Caco-2 (cell line): ENCODE measurements at regions not wholly inside any gene's neighbourhood (a gene's known extent, or its start where the extent isn't known, plus 50 kb on each side); places are given as distances from the start of the nearest gene placed in this dataset.
A peak's percentile ranks its signal among the peaks of the same experiment; 100 is the strongest.

Source experiments
- BruUV-seq: library from RNA; stranded (reverse); fragments of 400-500 nt; replicated peaks from 2 replicates; lab custom pipeline; 2021; lab: Mats Ljungman, UMichigan
- CTCF ChIA-PET: fragments of 300-600 bp; sonication (Branson Sonifier 250); formaldehyde crosslinking; loops from one replicate; lab custom pipeline; 2022; ENCODE audit warnings: antibody characterized with exemption; lab: Charles Lee
- POLR2A ChIA-PET: fragments of 300-600 bp; sonication (Branson Sonifier 250); formaldehyde crosslinking; loops from one replicate; lab custom pipeline; 2022; ENCODE audit warnings: antibody characterized with exemption; lab: Charles Lee
- DNase-seq, 2 experiments: peaks; one replicate each; pipeline versions ENCODE4 v3.0.0 to v3.0.0-alpha.2; 2020 to 2022
- H3K27me3 ChIP-seq: replicated peaks from 2 replicates; pipeline ENCODE4 v1.6.0; 2011; ENCODE audit warnings: low read length; ENCODE audit not compliant: control insufficient read depth, insufficient read depth
- H3K36me3 ChIP-seq: 2 replicates; pipeline ENCODE4 v1.5.1; 2011; ENCODE audit warnings: low read length; ENCODE audit not compliant: control insufficient read depth, insufficient read depth
- H3K4me1 ChIP-seq: fragments of 250-450 bp; sonication (Bioruptor Pico); 2 replicates; pipeline ENCODE4 v1.5.1; 2020; ENCODE audit warnings: mild to moderate bottlenecking
- H3K4me3 ChIP-seq: 2 replicates; pipeline ENCODE4 v1.5.1; 2011; ENCODE audit warnings: low read depth, mild to moderate bottlenecking, control low read depth, low read length
- H3K9me3 ChIP-seq: fragments of 250-450 bp; sonication (Bioruptor Pico); 2 replicates; pipeline ENCODE4 v1.5.1; 2020; ENCODE audit warnings: mild to moderate bottlenecking, moderate library complexity
- H3K27ac Mint-ChIP-seq: one replicate; pipeline ENCODE4 v1.8.0; 2022; ENCODE audit warnings: mixed read lengths; ENCODE audit not compliant: unreplicated experiment
- H3K27me3 Mint-ChIP-seq: one replicate; pipeline ENCODE4 v1.8.0; 2022; ENCODE audit warnings: mixed read lengths; ENCODE audit not compliant: insufficient read depth, unreplicated experiment
- H3K36me3 Mint-ChIP-seq: one replicate; pipeline ENCODE4 v1.8.0; 2022; ENCODE audit warnings: mild to moderate bottlenecking, mixed read lengths; ENCODE audit not compliant: insufficient read depth, unreplicated experiment
- H3K4me1 Mint-ChIP-seq: one replicate; pipeline ENCODE4 v1.8.0; 2022; ENCODE audit warnings: low read depth, mixed read lengths; ENCODE audit not compliant: unreplicated experiment
- H3K4me3 Mint-ChIP-seq: one replicate; pipeline ENCODE4 v1.8.0; 2022; ENCODE audit warnings: mild to moderate bottlenecking, moderate library complexity, mixed read lengths; ENCODE audit not compliant: unreplicated experiment
- H3K9me3 Mint-ChIP-seq: one replicate; pipeline ENCODE4 v1.8.0; 2022; ENCODE audit warnings: mixed read lengths; ENCODE audit not compliant: unreplicated experiment
- intact Hi-C: fragments of 100-400 bp; cut with micrococcal nuclease; formaldehyde crosslinking; loops from one replicate; pipeline ENCODE4 v1.10.0; 2022; ENCODE audit not compliant: unreplicated experiment
- TF ChIP-seq, protein P1 (sequence below), 2 experiments: fragments of 200-600 bp in 1 of 2; IDR thresholded peaks; 1 replicate in 1 of 2; 2 replicates in 1 of 2; pipeline versions ENCODE4 v1.5.1 to v1.8.0; 2011 to 2022; ENCODE audit warnings: antibody characterized with exemption in 1 of 2, control low read depth in 1 of 2, inconsistent platforms in 1 of 2, low read depth in 1 of 2, low read length in 1 of 2, mild to moderate bottlenecking in 1 of 2, moderate library complexity in 1 of 2; ENCODE audit not compliant: insufficient read depth in 1 of 2, severe bottlenecking in 1 of 2, unreplicated experiment in 1 of 2

DNA sequence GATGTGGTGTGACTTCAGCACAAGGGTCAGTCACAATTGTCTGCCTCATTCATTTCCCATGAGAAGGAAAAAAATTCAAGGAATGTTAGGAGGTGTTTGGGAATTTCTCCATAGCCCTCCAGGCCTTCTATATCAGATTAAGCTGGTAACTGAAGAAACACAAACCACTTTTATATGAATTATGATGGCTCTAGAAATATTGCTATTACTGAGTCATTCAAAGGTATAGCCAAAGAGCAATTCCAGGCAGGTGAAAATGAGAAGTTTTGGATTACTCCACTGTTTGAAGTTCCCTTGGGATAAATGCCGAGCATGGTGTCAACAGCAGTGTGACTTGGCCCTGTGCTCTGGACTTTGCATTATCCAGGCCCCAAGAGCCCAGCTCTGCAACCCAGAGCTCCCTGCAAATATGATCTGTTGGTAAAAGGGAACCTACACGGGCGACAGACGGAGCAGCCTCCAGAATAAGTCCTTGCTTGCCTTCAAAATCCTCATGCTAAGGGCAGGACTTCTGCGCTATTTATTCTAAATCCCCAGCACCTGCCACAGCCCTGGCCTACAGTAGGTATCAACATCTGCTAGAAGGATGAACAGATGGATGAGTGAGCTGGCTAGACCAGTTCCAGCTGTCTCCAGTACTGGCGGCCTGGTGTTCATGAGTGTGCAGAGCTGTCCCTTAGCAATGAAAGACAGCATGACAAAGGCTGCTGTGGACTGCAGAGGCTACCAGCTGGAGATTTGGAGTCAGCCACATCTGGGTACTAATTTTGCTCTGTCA is 67.5 kb upstream of the ZBED5 start:
- Mint-ChIP-seq H3K9me3 (no peaks in the 10 kb centered on the region), H3K36me3 (no peaks in the 10 kb centered on the region), H3K4me1 (peaks cover 20% of the 10 kb centered on the region), H3K27me3 (no peaks in the 10 kb centered on the region), H3K4me3 (no peak overlapping the region), H3K27ac (peak overlapping the region; percentile 35)
- TF ChIP-seq, protein P1, sequence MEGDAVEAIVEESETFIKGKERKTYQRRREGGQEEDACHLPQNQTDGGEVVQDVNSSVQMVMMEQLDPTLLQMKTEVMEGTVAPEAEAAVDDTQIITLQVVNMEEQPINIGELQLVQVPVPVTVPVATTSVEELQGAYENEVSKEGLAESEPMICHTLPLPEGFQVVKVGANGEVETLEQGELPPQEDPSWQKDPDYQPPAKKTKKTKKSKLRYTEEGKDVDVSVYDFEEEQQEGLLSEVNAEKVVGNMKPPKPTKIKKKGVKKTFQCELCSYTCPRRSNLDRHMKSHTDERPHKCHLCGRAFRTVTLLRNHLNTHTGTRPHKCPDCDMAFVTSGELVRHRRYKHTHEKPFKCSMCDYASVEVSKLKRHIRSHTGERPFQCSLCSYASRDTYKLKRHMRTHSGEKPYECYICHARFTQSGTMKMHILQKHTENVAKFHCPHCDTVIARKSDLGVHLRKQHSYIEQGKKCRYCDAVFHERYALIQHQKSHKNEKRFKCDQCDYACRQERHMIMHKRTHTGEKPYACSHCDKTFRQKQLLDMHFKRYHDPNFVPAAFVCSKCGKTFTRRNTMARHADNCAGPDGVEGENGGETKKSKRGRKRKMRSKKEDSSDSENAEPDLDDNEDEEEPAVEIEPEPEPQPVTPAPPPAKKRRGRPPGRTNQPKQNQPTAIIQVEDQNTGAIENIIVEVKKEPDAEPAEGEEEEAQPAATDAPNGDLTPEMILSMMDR (IDR thresholded peaks at IDR 0.05; ENCODE audit: insufficient read depth in 1 of 2, low read depth in 1 of 2, low read length in 1 of 2, severe bottlenecking in 1 of 2, unreplicated experiment in 1 of 2) = no peak
- Histone ChIP-seq H3K36me3 (no peaks in the 10 kb centered on the region), H3K27me3 (no peaks in the 10 kb centered on the region), H3K4me3 (no peak overlapping the region), H3K4me1 (peaks cover 35% of the 10 kb centered on the region), H3K9me3 (no peaks in the 10 kb centered on the region)
- POLR2A ChIA-PET = interaction anchor here (1.0 to 1.9 kb wide), 4 partner anchors 26 to 117 kb away, joined by 3 to 12 read pairs (median 4); partner anchors contain the start of genes EIF4G2 and ZBED5
- BruUV-seq = no TSS peak
- CTCF ChIA-PET = interaction anchor here (0.8 to 1.4 kb wide), 7 partner anchors 8 to 155 kb away, joined by 3 to 10 read pairs (median 3); no protein-coding TSS in a partner anchor
- intact Hi-C loops = loop anchor here (1.0 kb wide), 1 partner anchor 25 kb away; no protein-coding TSS in a partner anchor
- DNase-seq = peak; percentile 39 to 60

DNA sequence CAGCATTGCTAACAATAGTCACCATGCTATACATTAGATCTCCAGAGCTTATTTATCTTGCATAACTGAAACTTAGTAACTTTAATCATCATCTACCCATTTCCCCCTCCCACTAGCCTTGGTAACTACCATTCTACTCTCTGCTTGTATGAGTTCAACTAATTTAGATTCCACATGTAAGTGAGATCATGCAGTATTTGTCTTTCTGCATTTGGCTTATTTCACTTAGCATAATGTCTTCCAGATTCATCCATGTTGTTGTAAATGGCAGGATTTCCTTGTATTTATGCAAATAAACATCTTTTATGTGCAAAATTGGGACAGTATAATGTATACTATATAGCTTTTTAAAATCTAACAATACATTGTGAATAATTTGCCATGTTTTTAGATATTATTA is 66.0 kb upstream of the ZBED5 start:
- Mint-ChIP-seq H3K27me3 (no peaks in the 10 kb centered on the region), H3K9me3 (peaks cover under 1% of the 10 kb centered on the region), H3K36me3 (no peaks in the 10 kb centered on the region), H3K4me1 (peaks cover 20% of the 10 kb centered on the region), H3K27ac (no peak overlapping the region), H3K4me3 (no peak overlapping the region)
- DNase-seq = no peak
- Histone ChIP-seq H3K9me3 (no peaks in the 10 kb centered on the region), H3K27me3 (no peaks in the 10 kb centered on the region), H3K4me3 (no peak overlapping the region), H3K4me1 (peaks cover 36% of the 10 kb centered on the region), H3K36me3 (no peaks in the 10 kb centered on the region)
- intact Hi-C loops = no loop called here
- no TSS peak for BruUV-seq
- ChIA-PET CTCF (no interaction called here), POLR2A (no interaction called here)
- TF ChIP-seq, protein P1 (IDR thresholded peaks at IDR 0.05; ENCODE audit: insufficient read depth in 1 of 2, low read depth in 1 of 2, low read length in 1 of 2, severe bottlenecking in 1 of 2, unreplicated experiment in 1 of 2) = no peak

DNA sequence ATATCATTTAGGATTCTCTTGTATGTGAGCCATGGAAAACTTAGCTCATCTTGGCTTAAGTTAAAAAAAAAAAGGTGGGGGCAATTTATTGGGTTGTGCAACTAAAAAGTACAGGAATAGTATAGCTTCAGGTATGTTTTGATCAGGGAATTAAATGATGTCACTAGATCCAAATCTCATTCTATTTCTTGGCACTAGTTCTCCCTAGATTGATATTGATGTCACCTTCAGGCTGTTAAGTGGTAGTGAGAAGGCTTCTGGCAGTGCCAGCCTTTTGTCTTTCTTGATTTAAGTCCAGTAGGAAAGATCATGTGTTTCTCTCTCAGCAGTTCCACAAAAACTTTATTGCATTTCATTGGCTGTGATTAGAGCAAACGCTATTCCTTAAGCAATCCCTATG is 65.0 kb upstream of the ZBED5 start:
- H3K27ac Mint-ChIP-seq = no peak overlapping the region
- intact Hi-C loops = no loop called here
- Histone ChIP-seq H3K4me3 (no peak overlapping the region), H3K36me3 (no peaks in the 10 kb centered on the region), H3K9me3 (peaks cover 6% of the 10 kb centered on the region; the same call in 1 of the 2 replicates), H3K27me3 (no peaks in the 10 kb centered on the region), H3K4me1 (peaks cover 36% of the 10 kb centered on the region)
- H3K4me1 Mint-ChIP-seq = peaks cover 20% of the 10 kb centered on the region
- no peaks in the 10 kb centered on the region for H3K36me3 Mint-ChIP-seq
- no peak for DNase-seq
- peaks cover 10% of the 10 kb centered on the region for H3K9me3 Mint-ChIP-seq
- TF ChIP-seq, protein P1 (IDR thresholded peaks at IDR 0.05; ENCODE audit: insufficient read depth in 1 of 2, low read depth in 1 of 2, low read length in 1 of 2, severe bottlenecking in 1 of 2, unreplicated experiment in 1 of 2) = no peak
- no peaks in the 10 kb centered on the region for H3K27me3 Mint-ChIP-seq
- ChIA-PET CTCF (no interaction called here), POLR2A (interaction anchor here (0.6 kb wide), 1 partner anchor 53 kb away, joined by 3 read pairs; no protein-coding TSS in a partner anchor)
- BruUV-seq = no TSS peak
- H3K4me3 Mint-ChIP-seq = no peak overlapping the region
